HG03439 (cell line): ENCODE measurements at regions not wholly inside any gene's neighbourhood (a gene's known extent, or its start where the extent isn't known, plus 50 kb on each side); places are given as distances from the start of the nearest gene placed in this dataset.

Experiments
- ATAC-seq: cut with Tn5 transposase; IDR thresholded peaks from one replicate; pipeline ENCODE4 v1.9.1; 2021; ENCODE audit warnings: mild to moderate bottlenecking, moderate library complexity; ENCODE audit not compliant: unreplicated experiment

DNA sequence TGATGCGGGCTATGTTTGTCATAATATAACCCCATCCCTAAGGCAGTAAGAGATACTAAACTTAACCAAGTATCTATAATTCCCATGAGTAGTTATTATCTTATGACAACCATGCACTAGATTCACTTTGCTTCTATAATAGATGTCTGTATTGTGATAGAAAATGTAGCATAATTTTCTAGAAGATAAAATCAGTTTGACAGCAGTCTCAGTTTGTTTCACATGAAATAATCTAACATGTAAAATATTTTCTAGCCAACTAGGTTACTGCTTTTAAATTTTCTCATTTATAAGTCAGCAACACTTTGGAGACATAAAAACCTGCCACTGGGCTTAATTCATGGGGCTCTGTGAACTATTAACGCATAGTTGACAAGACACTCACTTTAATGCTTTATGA, 1410.7 kb upstream of the ATXN8OS start:
- ATAC-seq, result no peak

GRCh38 chr13:68692049-68692448, 1415.6 kb upstream of the ATXN8OS start:
- no peak for ATAC-seq

DNA sequence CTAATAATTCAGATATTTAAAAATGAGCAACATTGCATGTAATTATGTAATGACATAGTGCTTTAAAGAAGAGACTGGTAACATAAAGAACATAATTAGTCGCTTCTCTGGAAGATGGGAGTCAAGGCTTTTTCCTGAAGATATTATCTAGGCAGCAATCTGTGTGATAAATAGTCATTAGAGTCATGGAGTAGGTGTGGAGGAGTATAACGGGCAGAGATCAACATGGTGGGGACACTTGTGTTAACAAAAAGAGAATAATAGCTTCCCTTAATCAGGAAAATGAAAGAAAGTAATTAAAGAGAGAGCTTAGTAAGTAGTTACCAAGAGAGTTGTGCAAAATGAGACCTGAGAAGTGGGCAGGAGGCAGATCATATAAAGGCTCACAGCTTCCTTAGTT, 1417.1 kb upstream of the ATXN8OS start:
- ATAC-seq, result no peak

- ATAC-seq, result no peak
Measured at GRCh38 chr13:68676513-68677115, 1431.0 kb upstream of the ATXN8OS start.

DNA sequence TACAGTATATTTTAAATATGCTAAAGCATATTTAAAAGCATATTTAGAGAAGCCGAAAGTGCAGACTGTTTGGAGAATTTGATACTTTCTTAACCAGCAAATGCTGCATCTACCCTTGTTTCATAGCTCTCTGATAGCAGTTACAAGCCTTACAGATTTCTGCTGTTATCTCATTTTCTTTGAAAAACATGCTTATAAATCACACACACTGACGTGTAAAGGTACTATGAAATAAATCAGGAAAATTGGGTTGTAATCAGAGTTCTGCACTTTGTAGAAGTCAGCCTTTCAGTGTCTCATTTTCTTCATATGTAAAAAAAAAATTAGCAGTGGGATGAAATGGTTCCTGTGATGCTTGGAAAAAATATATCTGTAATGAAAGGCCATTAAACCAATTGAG, 1432.4 kb upstream of the ATXN8OS start:
- no peak for ATAC-seq

- no peak for ATAC-seq
Measured at GRCh38 chr13:68667863-68668262, 1437.7 kb upstream of the PCDH9 start.

GRCh38 chr13:68666774-68667397, 1436.8 kb upstream of the PCDH9 start:
- peak; percentile 59 for ATAC-seq

GRCh38 chr13:68645814-68646213, 1415.7 kb upstream of the PCDH9 start:
- ATAC-seq, result no peak

DNA sequence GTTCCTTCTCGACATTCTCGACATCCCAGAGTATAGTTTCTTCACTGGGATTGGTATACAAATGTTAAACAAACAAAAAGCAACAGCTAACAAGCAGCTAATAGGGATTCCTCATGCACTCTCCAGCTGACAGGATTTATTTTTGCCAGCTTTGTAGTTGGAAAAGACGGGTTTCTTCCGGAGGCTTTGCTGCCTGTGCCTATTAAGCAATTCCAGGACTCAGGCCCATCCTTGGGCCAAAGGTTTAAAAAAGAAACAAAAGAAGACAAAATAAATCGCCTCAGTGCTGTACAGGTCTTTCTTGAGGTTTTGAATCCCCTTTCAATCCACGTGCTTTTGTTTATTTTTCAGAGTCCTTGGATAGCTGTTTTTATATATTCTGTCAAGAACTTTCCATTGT, 1414.5 kb upstream of the PCDH9 start:
- no peak for ATAC-seq

DNA sequence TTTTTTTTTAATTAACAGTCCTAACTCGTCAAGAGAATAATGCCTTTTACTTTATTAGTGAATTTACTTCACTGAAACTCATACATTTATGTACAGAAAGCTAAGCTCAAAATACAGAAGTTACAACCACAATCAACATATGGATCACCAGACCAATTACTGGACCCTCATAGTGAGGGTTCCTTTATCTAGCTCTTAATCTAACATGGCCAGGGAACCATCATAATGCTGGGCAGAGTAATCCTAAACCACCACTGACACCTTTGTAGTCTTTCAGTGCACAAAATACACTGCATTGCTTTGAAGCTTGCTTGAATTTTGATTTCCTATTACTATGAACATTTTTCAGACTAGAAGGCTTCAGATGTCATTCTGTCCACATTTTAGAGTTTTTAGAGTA, 1406.6 kb upstream of the PCDH9 start:
- no peak for ATAC-seq

- no peak for ATAC-seq
Measured at GRCh38 chr13:68628994-68629393, 1398.9 kb upstream of the PCDH9 start.

GRCh38 chr13:68627379-68627778, 1397.2 kb upstream of the PCDH9 start:
- no peak for ATAC-seq

DNA sequence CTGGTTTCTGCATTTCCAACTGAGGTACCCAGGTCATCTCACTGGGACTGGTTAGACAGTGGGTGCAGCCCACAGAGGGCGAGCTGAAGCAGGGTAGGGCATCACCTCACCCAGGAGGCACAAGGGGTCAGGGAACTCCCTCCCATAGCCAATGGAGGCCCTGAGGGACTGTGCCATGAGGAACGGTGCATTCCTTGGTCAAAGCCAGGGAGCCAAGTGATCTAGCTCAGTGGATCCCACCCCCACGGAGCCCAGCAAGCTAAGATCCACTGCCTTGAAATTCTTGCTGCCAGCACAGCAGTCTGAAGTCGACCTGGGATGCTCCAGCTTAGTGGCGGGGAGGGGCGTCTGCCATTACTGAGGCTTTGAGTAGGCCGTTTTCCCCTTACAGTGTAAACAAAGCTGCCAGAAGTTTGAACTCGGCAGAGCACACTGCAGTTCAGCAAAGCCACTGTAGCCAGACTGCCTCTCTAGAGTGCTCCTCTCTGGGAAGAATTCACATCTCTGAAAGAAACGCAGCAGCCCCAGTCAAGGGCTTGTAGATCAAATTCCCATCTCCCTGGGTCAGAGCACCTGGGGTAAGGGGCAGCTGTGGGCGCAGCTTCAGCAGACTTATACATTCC, 1386.6 kb upstream of the PCDH9 start:
- no peak for ATAC-seq

- ATAC-seq, result no peak
Measured at GRCh38 chr13:68609661-68610060, 1379.5 kb upstream of the PCDH9 start.

DNA sequence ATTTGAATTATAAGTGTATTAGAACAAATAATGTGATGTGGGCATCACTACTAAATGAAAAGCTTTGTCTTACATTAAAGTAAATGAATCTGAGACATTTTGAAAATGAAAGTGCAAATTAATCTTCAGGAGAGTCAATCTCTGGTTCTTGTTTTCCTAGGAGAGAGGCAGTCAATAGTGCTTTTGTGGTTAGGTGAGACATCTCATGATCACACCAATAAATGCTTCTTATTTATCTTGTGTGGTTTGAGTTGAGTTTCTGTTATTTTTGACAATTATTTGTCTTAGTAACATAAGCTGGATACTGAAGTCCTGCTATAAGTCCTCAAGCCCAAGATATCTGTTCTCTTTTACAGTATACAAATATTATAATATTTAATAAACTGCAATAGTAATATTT, 1378.0 kb upstream of the PCDH9 start:
- ATAC-seq, result no peak

DNA sequence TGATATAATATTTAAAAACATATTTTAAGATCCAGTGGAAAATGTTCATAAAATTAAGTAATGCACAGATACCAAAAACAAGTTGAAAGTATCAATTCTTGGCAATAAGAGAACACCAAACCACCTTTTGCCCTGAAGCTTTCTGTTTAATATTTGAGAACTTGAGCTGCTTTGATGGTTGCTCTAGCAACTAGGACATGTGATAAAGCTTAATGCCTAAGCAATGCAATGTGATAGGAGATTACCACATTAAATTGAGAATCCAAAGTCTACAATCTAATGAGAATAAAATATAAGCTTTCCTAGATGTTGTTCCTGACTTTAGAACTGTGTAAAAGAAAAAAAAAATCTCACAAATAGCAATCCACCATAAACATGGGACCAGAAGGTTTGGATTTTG, 1367.5 kb upstream of the PCDH9 start:
- no peak for ATAC-seq

GRCh38 chr13:68588623-68589022, 1358.5 kb upstream of the PCDH9 start:
- ATAC-seq, result peak; percentile 98

DNA sequence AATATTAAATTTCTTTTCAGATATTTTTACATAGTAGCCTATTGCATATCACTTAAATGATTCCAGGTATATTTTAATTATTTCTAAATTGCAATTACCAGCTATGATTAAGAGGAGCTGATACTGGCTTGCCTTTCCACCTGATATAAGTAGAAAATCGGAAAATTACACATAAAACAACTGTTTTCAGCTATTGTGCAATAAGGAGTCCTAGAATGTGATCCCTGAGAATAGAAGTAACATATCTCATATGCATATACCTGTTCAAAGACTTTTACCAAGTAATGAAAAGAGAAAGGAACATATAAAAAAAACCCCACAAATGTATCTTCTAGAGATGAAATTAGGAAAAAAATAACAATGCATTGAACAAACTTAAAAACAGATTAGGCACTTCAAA, 1354.6 kb upstream of the PCDH9 start:
- ATAC-seq, result no peak

DNA sequence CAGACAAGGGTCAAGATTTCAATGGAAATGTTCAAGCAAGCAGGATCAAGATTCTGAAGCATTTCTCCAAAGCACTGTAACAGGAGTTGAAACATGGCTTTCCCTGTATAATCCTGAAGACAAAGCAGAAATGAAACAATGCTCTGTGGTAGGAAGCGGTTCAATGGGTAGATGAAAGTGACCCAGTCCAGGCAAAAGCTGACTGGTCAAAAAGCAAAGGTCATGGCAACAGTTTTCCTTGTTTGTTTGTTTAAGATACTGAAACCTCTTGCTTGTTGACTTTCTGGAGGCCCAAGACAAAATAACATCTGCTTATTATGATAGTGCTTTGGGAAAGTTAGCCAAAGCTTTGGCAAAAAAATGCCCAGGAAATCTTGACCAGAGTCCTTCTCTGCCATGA, 1343.9 kb upstream of the PCDH9 start:
- no peak for ATAC-seq

- ATAC-seq, result no peak
Measured at GRCh38 chr13:68551701-68552522, 1321.8 kb upstream of the PCDH9 start.

- ATAC-seq, result no peak
Measured at GRCh38 chr13:68550330-68550729, 1320.2 kb upstream of the PCDH9 start.

GRCh38 chr13:68540244-68540643, 1310.1 kb upstream of the PCDH9 start:
- no peak for ATAC-seq
